ENCODE measurements at regions not wholly inside any gene's neighbourhood (a gene's known extent, or its start where the extent isn't known, plus 50 kb on each side); places are given as distances from the start of the nearest gene placed in this dataset.

DNA sequence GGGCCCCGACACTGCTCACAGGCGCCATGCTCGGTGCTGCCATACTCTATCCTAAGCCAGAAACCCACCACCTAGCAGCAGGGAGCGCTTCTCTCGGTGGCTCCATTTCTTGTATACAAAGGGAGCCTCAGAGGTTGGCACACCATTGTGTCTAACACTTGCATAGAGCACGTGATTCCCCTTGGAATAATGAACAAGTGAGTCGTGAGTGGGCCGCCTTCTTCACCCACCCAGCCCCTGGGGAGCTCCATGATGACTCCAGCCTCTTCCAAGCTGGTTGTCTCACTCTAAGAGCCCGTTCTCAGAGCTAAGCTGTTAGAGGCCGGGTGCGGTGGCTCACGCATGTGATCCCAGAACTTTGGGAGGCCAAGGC, 82.3 kb upstream of the ZNF469 start:
- no peaks in the 10 kb centered on the region for H3K4me1 ChIP-seq (ENCODE audit: control insufficient read depth, extremely low read depth, insufficient read depth, low read length)
- H3K4me3 ChIP-seq (replicated peaks in 1 of 3; ENCODE audit: insufficient read depth in 1 of 3, low read depth in 1 of 3, low read length in 3 of 3) = no peak overlapping the region
- no peaks in the 10 kb centered on the region for H3K9me1 ChIP-seq (replicated peaks; ENCODE audit: control insufficient read depth, extremely low read depth, insufficient read depth, low read length)
- H3K9me3 ChIP-seq (replicated peaks; ENCODE audit: control insufficient read depth, insufficient read depth, low read length) = no peaks in the 10 kb centered on the region
- no peak overlapping the region for H3K27ac ChIP-seq (ENCODE audit: insufficient read depth, low read depth, low read length)
- DNase-seq (ENCODE audit: low read depth, low spot score) = no peak
- dilution Hi-C loops (cut with MboI; ENCODE audit: extremely low pct_ligation_motif_present, low sequenced_read_pairs) = no loop called here
- no peak overlapping the region for H3K9ac ChIP-seq (replicated peaks; ENCODE audit: extremely low read depth, insufficient read depth, low read length)
- H3K27me3 ChIP-seq (ENCODE audit: control insufficient read depth in 2 of 2, insufficient read depth in 2 of 2, low read length in 2 of 2) = no peaks in the 10 kb centered on the region
- no peak overlapping the region for H3K4me2 ChIP-seq (ENCODE audit: insufficient read depth, low read length)
- FAIRE-seq = no peak
- H4K20me1 ChIP-seq (replicated peaks; ENCODE audit: control insufficient read depth, extremely low read depth, insufficient read depth, low read length) = no peaks in the 10 kb centered on the region
- no peaks in the 10 kb centered on the region for H3K79me2 ChIP-seq (ENCODE audit: control insufficient read depth, insufficient read depth, low read length)
- H3K36me3 ChIP-seq (ENCODE audit: control insufficient read depth in 2 of 2, extremely low read depth in 1 of 2, insufficient read depth in 2 of 2, low read length in 2 of 2) = no peaks in the 10 kb centered on the region
- intact Hi-C loops (cut with micrococcal nuclease) = no loop called here
- ChIA-PET CTCF (no interaction called here), POLR2A (no interaction called here)
- TF ChIP-seq FOS (IDR thresholded peaks at IDR 0.05; ENCODE audit: borderline replicate concordance, insufficient read depth, low read length) = no peak
- TF ChIP-seq EZH2 (IDR thresholded peaks at IDR 0.05; ENCODE audit: borderline replicate concordance, low read depth, low read length, severe bottlenecking) = no peak
- H2AFZ ChIP-seq (ENCODE audit: low read depth, low read length) = no peak overlapping the region
- BruUV-seq (replicated peaks) = no TSS peak

DNA sequence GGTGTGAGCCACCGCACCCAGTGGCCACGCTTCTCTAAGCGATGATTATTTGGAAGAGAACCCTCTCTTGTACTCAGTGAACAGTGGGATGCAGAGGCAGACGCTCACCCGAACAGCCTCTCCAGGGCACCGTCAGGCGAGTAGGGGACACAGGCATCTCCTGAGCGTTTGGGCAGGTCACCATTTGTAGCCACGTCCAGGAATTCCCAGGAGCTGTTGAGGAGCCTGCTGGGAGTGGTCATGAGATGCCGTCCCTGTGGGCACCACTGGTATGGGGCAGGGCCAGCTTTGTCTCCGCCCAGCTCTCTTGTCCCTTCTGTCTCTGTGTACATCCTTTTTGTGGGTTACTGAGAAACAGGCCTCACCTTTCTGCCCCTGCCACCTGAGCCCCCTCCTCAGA, 81.3 kb upstream of the ZNF469 start:
- no peak for FAIRE-seq
- Histone ChIP-seq H3K36me3 (ENCODE audit: control insufficient read depth in 2 of 2, extremely low read depth in 1 of 2, insufficient read depth in 2 of 2, low read length in 2 of 2) (no peaks in the 10 kb centered on the region), H3K9me3 (replicated peaks; ENCODE audit: control insufficient read depth, insufficient read depth, low read length) (no peaks in the 10 kb centered on the region), H3K79me2 (ENCODE audit: control insufficient read depth, insufficient read depth, low read length) (no peaks in the 10 kb centered on the region), H3K4me3 (replicated peaks in 1 of 3; ENCODE audit: insufficient read depth in 1 of 3, low read depth in 1 of 3, low read length in 3 of 3) (no peak overlapping the region), H4K20me1 (replicated peaks; ENCODE audit: control insufficient read depth, extremely low read depth, insufficient read depth, low read length) (no peaks in the 10 kb centered on the region), H3K9me1 (replicated peaks; ENCODE audit: control insufficient read depth, extremely low read depth, insufficient read depth, low read length) (no peaks in the 10 kb centered on the region), H3K27me3 (ENCODE audit: control insufficient read depth in 2 of 2, insufficient read depth in 2 of 2, low read length in 2 of 2) (no peaks in the 10 kb centered on the region), H3K4me1 (ENCODE audit: control insufficient read depth, extremely low read depth, insufficient read depth, low read length) (no peaks in the 10 kb centered on the region), H3K27ac (ENCODE audit: insufficient read depth, low read depth, low read length) (no peak overlapping the region), H3K4me2 (ENCODE audit: insufficient read depth, low read length) (no peak overlapping the region), H2AFZ (ENCODE audit: low read depth, low read length) (no peak overlapping the region), H3K9ac (replicated peaks; ENCODE audit: extremely low read depth, insufficient read depth, low read length) (no peak overlapping the region)
- TF ChIP-seq EZH2 (IDR thresholded peaks at IDR 0.05; ENCODE audit: borderline replicate concordance, low read depth, low read length, severe bottlenecking) (no peak), POLR2A (IDR thresholded peaks at IDR 0.05; ENCODE audit: low read depth, low read length) (no peak), FOS (IDR thresholded peaks at IDR 0.05; ENCODE audit: borderline replicate concordance, insufficient read depth, low read length) (no peak), JUN (IDR thresholded peaks at IDR 0.05; ENCODE audit: borderline replicate concordance, insufficient read depth, insufficient read length, low read depth) (no peak), GATA2 (IDR thresholded peaks at IDR 0.05; ENCODE audit: insufficient read depth, insufficient read length, low read depth, low read length) (no peak), MYC (IDR thresholded peaks at IDR 0.05; ENCODE audit: low read depth, low read length) (no peak), POLR2AphosphoS5 (IDR thresholded peaks at IDR 0.05; ENCODE audit: insufficient read depth, low read depth, low read length) (no peak)
- TF ChIP-seq, protein P1, sequence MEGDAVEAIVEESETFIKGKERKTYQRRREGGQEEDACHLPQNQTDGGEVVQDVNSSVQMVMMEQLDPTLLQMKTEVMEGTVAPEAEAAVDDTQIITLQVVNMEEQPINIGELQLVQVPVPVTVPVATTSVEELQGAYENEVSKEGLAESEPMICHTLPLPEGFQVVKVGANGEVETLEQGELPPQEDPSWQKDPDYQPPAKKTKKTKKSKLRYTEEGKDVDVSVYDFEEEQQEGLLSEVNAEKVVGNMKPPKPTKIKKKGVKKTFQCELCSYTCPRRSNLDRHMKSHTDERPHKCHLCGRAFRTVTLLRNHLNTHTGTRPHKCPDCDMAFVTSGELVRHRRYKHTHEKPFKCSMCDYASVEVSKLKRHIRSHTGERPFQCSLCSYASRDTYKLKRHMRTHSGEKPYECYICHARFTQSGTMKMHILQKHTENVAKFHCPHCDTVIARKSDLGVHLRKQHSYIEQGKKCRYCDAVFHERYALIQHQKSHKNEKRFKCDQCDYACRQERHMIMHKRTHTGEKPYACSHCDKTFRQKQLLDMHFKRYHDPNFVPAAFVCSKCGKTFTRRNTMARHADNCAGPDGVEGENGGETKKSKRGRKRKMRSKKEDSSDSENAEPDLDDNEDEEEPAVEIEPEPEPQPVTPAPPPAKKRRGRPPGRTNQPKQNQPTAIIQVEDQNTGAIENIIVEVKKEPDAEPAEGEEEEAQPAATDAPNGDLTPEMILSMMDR (IDR thresholded peaks at IDR 0.05; ENCODE audit: extremely low read depth in 1 of 2, insufficient read depth in 1 of 2, low read depth in 1 of 2, low read length in 2 of 2) = no peak
- TF ChIP-seq, protein P2, sequence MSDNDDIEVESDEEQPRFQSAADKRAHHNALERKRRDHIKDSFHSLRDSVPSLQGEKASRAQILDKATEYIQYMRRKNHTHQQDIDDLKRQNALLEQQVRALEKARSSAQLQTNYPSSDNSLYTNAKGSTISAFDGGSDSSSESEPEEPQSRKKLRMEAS (IDR thresholded peaks at IDR 0.05; ENCODE audit: insufficient read depth, insufficient read length) = no peak
- intact Hi-C loops (cut with micrococcal nuclease) = no loop called here
- no peak for DNase-seq (ENCODE audit: low read depth, low spot score)
- ChIA-PET POLR2A (no interaction called here), CTCF (no interaction called here)
- BruUV-seq (replicated peaks) = no TSS peak
- dilution Hi-C loops (cut with MboI; ENCODE audit: extremely low pct_ligation_motif_present, low sequenced_read_pairs) = no loop called here
